ENCODE measurements at regions not wholly inside any gene's neighbourhood (a gene's known extent, or its start where the extent isn't known, plus 50 kb on each side); places are given as distances from the start of the nearest gene placed in this dataset.

- Histone ChIP-seq H3K36me3 (ENCODE audit: control insufficient read depth in 2 of 2, insufficient read depth in 2 of 2, low read length in 1 of 2) (no peaks in the 10 kb centered on the region), H3K4me1 (ENCODE audit: control insufficient read depth in 2 of 2, insufficient read depth in 2 of 2, low read length in 2 of 2) (no peaks in the 10 kb centered on the region), H3K4me3 (ENCODE audit: low read length in 2 of 2) (no peak overlapping the region), H3K27me3 (ENCODE audit: control insufficient read depth in 2 of 2, insufficient read depth in 1 of 2, low read length in 1 of 2) (no peaks in the 10 kb centered on the region), H3K9me3 (ENCODE audit: control insufficient read depth in 2 of 2, insufficient read depth in 1 of 2, low read length in 1 of 2) (no peaks in the 10 kb centered on the region), H3K27ac (ENCODE audit: low read depth in 1 of 2, low read length in 1 of 2) (no peak overlapping the region)
- WGBS = 91% methylated on average over 2 of the region's 2 CpGs
- no peak for DNase-seq (ENCODE audit: low read depth in 6 of 9, low spot score in 9 of 9)
Measured at GRCh38 chr15:47443839-47444238, 273.5 kb upstream of the SEMA6D start.

GRCh38 chr15:47445723-47446392 lies 271.4 kb upstream of the SEMA6D start:
- no peak for DNase-seq (ENCODE audit: low read depth in 6 of 9, low spot score in 9 of 9)
- Histone ChIP-seq H3K27me3 (ENCODE audit: control insufficient read depth in 2 of 2, insufficient read depth in 1 of 2, low read length in 1 of 2) (no peaks in the 10 kb centered on the region), H3K9me3 (ENCODE audit: control insufficient read depth in 2 of 2, insufficient read depth in 1 of 2, low read length in 1 of 2) (no peaks in the 10 kb centered on the region), H3K4me3 (ENCODE audit: low read length in 2 of 2) (no peak overlapping the region), H3K4me1 (ENCODE audit: control insufficient read depth in 2 of 2, insufficient read depth in 2 of 2, low read length in 2 of 2) (no peaks in the 10 kb centered on the region), H3K36me3 (ENCODE audit: control insufficient read depth in 2 of 2, insufficient read depth in 2 of 2, low read length in 1 of 2) (no peaks in the 10 kb centered on the region), H3K27ac (ENCODE audit: low read depth in 1 of 2, low read length in 1 of 2) (no peak overlapping the region)
- WGBS = 97% methylated on average over 9 of the region's 9 CpGs

- Histone ChIP-seq H3K36me3 (ENCODE audit: control insufficient read depth in 2 of 2, insufficient read depth in 2 of 2, low read length in 1 of 2) (no peaks in the 10 kb centered on the region), H3K9me3 (ENCODE audit: control insufficient read depth in 2 of 2, insufficient read depth in 1 of 2, low read length in 1 of 2) (no peaks in the 10 kb centered on the region), H3K4me3 (ENCODE audit: low read length in 2 of 2) (no peak overlapping the region), H3K27me3 (ENCODE audit: control insufficient read depth in 2 of 2, insufficient read depth in 1 of 2, low read length in 1 of 2) (no peaks in the 10 kb centered on the region), H3K27ac (ENCODE audit: low read depth in 1 of 2, low read length in 1 of 2) (no peak overlapping the region), H3K4me1 (ENCODE audit: control insufficient read depth in 2 of 2, insufficient read depth in 2 of 2, low read length in 2 of 2) (no peaks in the 10 kb centered on the region)
- DNase-seq (ENCODE audit: low read depth in 6 of 9, low spot score in 9 of 9) = no peak
- 92% methylated on average over 4 of the region's 4 CpGs for WGBS
Measured at GRCh38 chr15:47460795-47461573, 256.3 kb upstream of the SEMA6D start.

GRCh38 chr15:47461652-47462141 lies 255.6 kb upstream of the SEMA6D start:
- Histone ChIP-seq H3K36me3 (ENCODE audit: control insufficient read depth in 2 of 2, insufficient read depth in 2 of 2, low read length in 1 of 2) (no peaks in the 10 kb centered on the region), H3K4me1 (ENCODE audit: control insufficient read depth in 2 of 2, insufficient read depth in 2 of 2, low read length in 2 of 2) (no peaks in the 10 kb centered on the region), H3K27ac (ENCODE audit: low read depth in 1 of 2, low read length in 1 of 2) (no peak overlapping the region), H3K9me3 (ENCODE audit: control insufficient read depth in 2 of 2, insufficient read depth in 1 of 2, low read length in 1 of 2) (no peaks in the 10 kb centered on the region), H3K27me3 (ENCODE audit: control insufficient read depth in 2 of 2, insufficient read depth in 1 of 2, low read length in 1 of 2) (no peaks in the 10 kb centered on the region), H3K4me3 (ENCODE audit: low read length in 2 of 2) (no peak overlapping the region)
- DNase-seq (ENCODE audit: low read depth in 6 of 9, low spot score in 9 of 9) = no peak
- WGBS = 91% methylated on average over 3 of the region's 3 CpGs

GRCh38 chr15:47466357-47466756 lies 250.9 kb upstream of the SEMA6D start:
- no peak overlapping the region for H3K27ac ChIP-seq (ENCODE audit: low read depth in 1 of 2, low read length in 1 of 2)
- no peak overlapping the region for H3K4me3 ChIP-seq (ENCODE audit: low read length in 2 of 2)
- DNase-seq (ENCODE audit: low read depth in 6 of 9, low spot score in 9 of 9) = no peak
- WGBS = 92% methylated on average over 1 of the region's 1 CpG
- no peaks in the 10 kb centered on the region for H3K4me1 ChIP-seq (ENCODE audit: control insufficient read depth in 2 of 2, insufficient read depth in 2 of 2, low read length in 2 of 2)
- no peaks in the 10 kb centered on the region for H3K9me3 ChIP-seq (ENCODE audit: control insufficient read depth in 2 of 2, insufficient read depth in 1 of 2, low read length in 1 of 2)
- no peaks in the 10 kb centered on the region for H3K27me3 ChIP-seq (ENCODE audit: control insufficient read depth in 2 of 2, insufficient read depth in 1 of 2, low read length in 1 of 2)
- no peaks in the 10 kb centered on the region for H3K36me3 ChIP-seq (ENCODE audit: control insufficient read depth in 2 of 2, insufficient read depth in 2 of 2, low read length in 1 of 2)

GRCh38 chr15:47470983-47471382 lies 246.3 kb upstream of the SEMA6D start:
- Histone ChIP-seq H3K27me3 (ENCODE audit: control insufficient read depth in 2 of 2, insufficient read depth in 1 of 2, low read length in 1 of 2) (no peaks in the 10 kb centered on the region), H3K4me1 (ENCODE audit: control insufficient read depth in 2 of 2, insufficient read depth in 2 of 2, low read length in 2 of 2) (no peaks in the 10 kb centered on the region), H3K4me3 (ENCODE audit: low read length in 2 of 2) (no peak overlapping the region), H3K27ac (ENCODE audit: low read depth in 1 of 2, low read length in 1 of 2) (no peak overlapping the region), H3K36me3 (ENCODE audit: control insufficient read depth in 2 of 2, insufficient read depth in 2 of 2, low read length in 1 of 2) (no peaks in the 10 kb centered on the region), H3K9me3 (ENCODE audit: control insufficient read depth in 2 of 2, insufficient read depth in 1 of 2, low read length in 1 of 2) (no peaks in the 10 kb centered on the region)
- DNase-seq (ENCODE audit: low read depth in 6 of 9, low spot score in 9 of 9) = no peak
- 93% methylated on average over 4 of the region's 4 CpGs for WGBS

GRCh38 chr15:47473106-47473725 lies 244.1 kb upstream of the SEMA6D start:
- H3K4me1 ChIP-seq (ENCODE audit: control insufficient read depth in 2 of 2, insufficient read depth in 2 of 2, low read length in 2 of 2) = no peaks in the 10 kb centered on the region
- H3K4me3 ChIP-seq (ENCODE audit: low read length in 2 of 2) = no peak overlapping the region
- WGBS = 94% methylated on average over 6 of the region's 6 CpGs
- no peaks in the 10 kb centered on the region for H3K27me3 ChIP-seq (ENCODE audit: control insufficient read depth in 2 of 2, insufficient read depth in 1 of 2, low read length in 1 of 2)
- peak overlapping the region in 1 of 2 donors; percentile 36 for H3K27ac ChIP-seq (ENCODE audit: low read depth in 1 of 2, low read length in 1 of 2)
- DNase-seq (ENCODE audit: low read depth in 6 of 9, low spot score in 9 of 9) = no peak
- H3K36me3 ChIP-seq (ENCODE audit: control insufficient read depth in 2 of 2, insufficient read depth in 2 of 2, low read length in 1 of 2) = no peaks in the 10 kb centered on the region
- no peaks in the 10 kb centered on the region for H3K9me3 ChIP-seq (ENCODE audit: control insufficient read depth in 2 of 2, insufficient read depth in 1 of 2, low read length in 1 of 2)

- Histone ChIP-seq H3K4me3 (ENCODE audit: low read length in 2 of 2) (no peak overlapping the region), H3K4me1 (ENCODE audit: control insufficient read depth in 2 of 2, insufficient read depth in 2 of 2, low read length in 2 of 2) (no peaks in the 10 kb centered on the region), H3K36me3 (ENCODE audit: control insufficient read depth in 2 of 2, insufficient read depth in 2 of 2, low read length in 1 of 2) (no peaks in the 10 kb centered on the region), H3K27ac (ENCODE audit: low read depth in 1 of 2, low read length in 1 of 2) (peak overlapping the region in 1 of 2 donors; percentile 30), H3K9me3 (ENCODE audit: control insufficient read depth in 2 of 2, insufficient read depth in 1 of 2, low read length in 1 of 2) (no peaks in the 10 kb centered on the region), H3K27me3 (ENCODE audit: control insufficient read depth in 2 of 2, insufficient read depth in 1 of 2, low read length in 1 of 2) (no peaks in the 10 kb centered on the region)
- WGBS = 94% methylated on average over 4 of the region's 4 CpGs
- no peak for DNase-seq (ENCODE audit: low read depth in 6 of 9, low spot score in 9 of 9)
Measured at GRCh38 chr15:47473832-47474231, 243.5 kb upstream of the SEMA6D start.

GRCh38 chr15:47475336-47475735 lies 242.0 kb upstream of the SEMA6D start:
- Histone ChIP-seq H3K27ac (ENCODE audit: low read depth in 1 of 2, low read length in 1 of 2) (peak overlapping the region in 1 of 2 donors; percentile 18), H3K9me3 (ENCODE audit: control insufficient read depth in 2 of 2, insufficient read depth in 1 of 2, low read length in 1 of 2) (no peaks in the 10 kb centered on the region), H3K4me3 (ENCODE audit: low read length in 2 of 2) (no peak overlapping the region), H3K4me1 (ENCODE audit: control insufficient read depth in 2 of 2, insufficient read depth in 2 of 2, low read length in 2 of 2) (no peaks in the 10 kb centered on the region), H3K36me3 (ENCODE audit: control insufficient read depth in 2 of 2, insufficient read depth in 2 of 2, low read length in 1 of 2) (no peaks in the 10 kb centered on the region), H3K27me3 (ENCODE audit: control insufficient read depth in 2 of 2, insufficient read depth in 1 of 2, low read length in 1 of 2) (no peaks in the 10 kb centered on the region)
- DNase-seq (ENCODE audit: low read depth in 6 of 9, low spot score in 9 of 9) = peak in 1 of 9 donors; percentile 13
- 97% methylated on average over 2 of the region's 2 CpGs for WGBS

Measured in thymus (tissue), 11 donors.